GM12874 (cell line): ENCODE measurements at regions not wholly inside any gene's neighbourhood (a gene's known extent, or its start where the extent isn't known, plus 50 kb on each side); places are given as distances from the start of the nearest gene placed in this dataset.

Experiments used
- TF ChIP-seq, protein P1 (sequence below): IDR thresholded peaks from 2 replicates; pipeline ENCODE4 v1.5.1; 2011; ENCODE audit warnings: low read depth, mild to moderate bottlenecking, control low read depth, low read length, moderate library complexity; ENCODE audit not compliant: insufficient read depth

DNA sequence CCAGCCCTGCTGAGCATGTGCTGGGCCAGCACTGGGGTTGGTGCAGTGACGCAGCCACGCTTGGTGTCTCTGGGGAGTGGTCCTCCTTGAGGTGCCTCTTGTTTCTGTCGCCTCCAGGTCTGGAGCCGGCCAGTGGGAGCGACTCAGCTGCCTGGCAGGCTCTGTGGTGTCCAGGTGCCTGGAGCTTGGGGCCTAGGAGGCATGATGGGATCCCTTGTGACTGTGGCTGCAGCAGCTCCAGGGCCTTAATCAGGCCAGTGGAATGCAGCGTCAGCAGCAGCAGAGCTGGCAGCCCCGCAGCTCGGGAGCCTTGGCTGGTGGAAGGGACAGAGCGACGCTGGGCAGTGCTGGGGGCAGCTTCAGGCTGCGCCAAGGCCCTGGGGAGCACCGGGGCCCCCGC lies 74.7 kb upstream of the CIBAR2 start:
- TF ChIP-seq, protein P1, sequence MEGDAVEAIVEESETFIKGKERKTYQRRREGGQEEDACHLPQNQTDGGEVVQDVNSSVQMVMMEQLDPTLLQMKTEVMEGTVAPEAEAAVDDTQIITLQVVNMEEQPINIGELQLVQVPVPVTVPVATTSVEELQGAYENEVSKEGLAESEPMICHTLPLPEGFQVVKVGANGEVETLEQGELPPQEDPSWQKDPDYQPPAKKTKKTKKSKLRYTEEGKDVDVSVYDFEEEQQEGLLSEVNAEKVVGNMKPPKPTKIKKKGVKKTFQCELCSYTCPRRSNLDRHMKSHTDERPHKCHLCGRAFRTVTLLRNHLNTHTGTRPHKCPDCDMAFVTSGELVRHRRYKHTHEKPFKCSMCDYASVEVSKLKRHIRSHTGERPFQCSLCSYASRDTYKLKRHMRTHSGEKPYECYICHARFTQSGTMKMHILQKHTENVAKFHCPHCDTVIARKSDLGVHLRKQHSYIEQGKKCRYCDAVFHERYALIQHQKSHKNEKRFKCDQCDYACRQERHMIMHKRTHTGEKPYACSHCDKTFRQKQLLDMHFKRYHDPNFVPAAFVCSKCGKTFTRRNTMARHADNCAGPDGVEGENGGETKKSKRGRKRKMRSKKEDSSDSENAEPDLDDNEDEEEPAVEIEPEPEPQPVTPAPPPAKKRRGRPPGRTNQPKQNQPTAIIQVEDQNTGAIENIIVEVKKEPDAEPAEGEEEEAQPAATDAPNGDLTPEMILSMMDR = no peak

DNA sequence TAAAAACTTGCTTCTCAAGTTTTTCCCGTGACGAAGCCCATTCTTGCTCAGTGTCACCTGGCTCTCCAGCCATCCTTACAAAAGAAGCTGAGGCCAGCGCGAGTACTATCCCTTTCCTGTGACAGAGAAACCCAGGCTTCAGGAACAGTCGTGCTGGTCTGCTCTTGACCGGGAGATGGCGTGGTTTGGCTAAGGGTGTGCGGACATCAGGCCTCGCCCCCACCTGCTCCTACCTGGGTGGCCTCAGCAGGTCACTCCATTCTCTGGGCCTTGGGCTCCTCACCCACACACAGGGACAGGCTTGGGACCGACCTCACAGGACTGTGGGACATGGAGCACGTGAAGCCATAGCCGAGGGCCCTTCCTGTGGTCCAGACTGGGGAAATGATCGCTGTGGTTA lies 75.2 kb upstream of the CIBAR2 start:
- TF ChIP-seq, protein P1 = no peak

- TF ChIP-seq, protein P1 = no peak
These were observed 75.6 kb upstream of the CIBAR2 start for GRCh38 chr16:85187886-85188285.

- TF ChIP-seq, protein P1 = no peak
These were observed 76.8 kb upstream of the CIBAR2 start for GRCh38 chr16:85188822-85189672.

DNA sequence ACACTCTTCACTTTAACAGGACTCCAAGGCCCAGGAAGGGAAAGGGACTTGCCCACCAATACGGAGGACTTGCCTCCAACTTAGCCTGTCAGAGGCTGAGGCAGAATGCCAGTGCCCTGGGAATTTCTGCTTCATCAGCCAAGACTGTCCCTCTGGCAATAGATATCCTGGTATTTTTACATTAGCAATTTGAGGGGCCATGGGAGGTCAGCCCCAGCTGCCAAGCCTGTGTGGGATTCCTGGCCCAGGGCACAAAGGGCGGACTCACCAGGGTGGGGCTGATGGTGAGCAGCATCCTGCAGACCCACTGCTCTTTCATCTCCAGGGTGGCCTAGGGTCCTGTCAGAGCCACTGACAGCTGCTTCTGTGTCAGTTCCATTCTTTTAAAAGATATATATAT lies 78.3 kb upstream of the CIBAR2 start:
- TF ChIP-seq, protein P1 = no peak

GRCh38 chr16:85191341-85191965 lies 79.2 kb upstream of the CIBAR2 start:
- TF ChIP-seq, protein P1 = no peak

DNA sequence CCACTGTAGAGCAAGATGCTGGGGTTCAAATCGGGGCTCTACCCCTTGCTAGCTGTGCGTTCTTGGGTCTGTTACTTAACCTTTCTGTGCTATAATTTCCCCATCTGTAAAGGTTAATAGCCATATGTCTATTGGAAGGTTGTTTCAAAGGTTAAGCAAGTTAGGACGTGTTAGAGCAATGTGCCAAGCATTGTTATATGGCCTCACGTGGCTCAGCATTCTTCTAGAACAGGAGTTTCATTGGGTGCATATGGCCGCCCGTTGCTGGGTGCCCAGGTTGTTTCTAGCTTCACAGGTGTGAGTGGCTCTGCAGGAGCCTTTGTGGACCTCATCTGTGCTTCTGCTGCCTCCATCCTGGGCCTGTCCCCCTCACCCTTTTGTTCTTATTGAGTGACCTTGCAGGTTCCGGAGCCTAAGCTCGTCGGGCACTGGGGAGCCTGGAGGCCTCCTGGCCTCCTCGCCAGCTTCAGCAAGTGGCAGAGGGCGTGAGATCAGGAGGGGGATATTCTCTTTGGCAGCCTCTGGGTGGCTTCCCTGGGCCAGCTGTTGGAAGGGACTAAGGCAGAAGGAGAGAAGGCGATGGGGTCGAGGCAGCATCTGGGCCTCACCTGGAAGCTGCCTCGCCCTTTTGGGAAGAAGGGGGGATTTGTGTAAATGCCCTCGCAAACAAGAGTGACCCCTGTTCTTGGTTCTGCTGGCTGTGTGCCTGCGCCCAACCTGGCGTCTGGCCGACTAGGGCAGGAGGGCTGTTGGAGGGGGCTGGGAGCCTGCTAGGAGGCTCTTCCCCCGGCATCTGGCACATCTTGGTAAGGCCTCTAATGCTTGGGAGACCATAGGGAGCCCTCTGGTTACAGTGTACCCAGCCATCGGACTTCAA lies 80.2 kb upstream of the CIBAR2 start:
- TF ChIP-seq, protein P1 = no peak
